ENCODE measurements at regions not wholly inside any gene's neighbourhood (a gene's known extent, or its start where the extent isn't known, plus 50 kb on each side); places are given as distances from the start of the nearest gene placed in this dataset.

DNA sequence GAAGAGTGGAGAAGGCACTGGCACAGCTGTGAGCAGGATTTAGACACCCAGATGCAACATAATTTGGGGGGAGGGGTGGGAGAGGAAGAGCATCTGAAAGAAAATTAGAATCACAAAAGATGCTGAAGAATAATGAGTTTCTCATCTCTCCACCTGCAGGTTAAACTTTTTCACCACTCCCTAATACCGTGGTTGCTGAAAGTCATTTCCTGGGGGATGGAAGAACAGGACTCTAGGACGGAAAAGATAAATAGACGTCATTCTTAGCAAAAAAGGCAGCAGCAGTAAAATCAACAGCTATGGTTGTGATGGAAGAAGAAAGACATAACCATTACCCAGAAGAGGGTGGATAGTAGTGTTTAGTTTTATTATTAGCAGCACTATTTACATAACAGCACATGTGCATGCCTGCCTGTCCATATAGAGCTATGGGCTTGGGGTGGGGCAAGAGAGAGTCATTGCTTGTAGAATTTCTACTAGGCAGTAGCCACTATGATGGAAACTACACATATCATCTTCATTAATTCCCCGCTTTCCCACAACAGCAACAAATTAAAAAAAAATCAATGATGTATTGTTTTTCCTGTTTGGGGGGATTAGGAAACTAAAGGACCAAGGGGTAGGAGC lies 212.2 kb downstream of the TRIB2 start:
- WGBS (ENCODE audit: low lambda C conversion rate) = 36% methylated on average over 4 of the region's 4 CpGs
- POLR2A ChIA-PET = no interaction called here
- no peak overlapping the region for H3K27ac ChIP-seq (ENCODE audit: extremely low read length, insufficient read depth, low read length)
- DNase-seq (ENCODE audit: low spot score) (no peak), ATAC-seq (no peak), FAIRE-seq (no peak)
- H3K4me2 ChIP-seq (ENCODE audit: low read depth, low read length) = no peak overlapping the region
- in situ Hi-C loops (cut with HindIII; ENCODE audit: extremely low pct_ligation_motif_present, low pct_unique_long_range_greater_than_20kb) = no loop called here
- no peaks in the 10 kb centered on the region for H3K9me3 ChIP-seq (ENCODE audit: low read length)
- no peaks in the 10 kb centered on the region for H4K20me1 ChIP-seq (ENCODE audit: insufficient read depth, low read length)
- intact Hi-C loops (cut with micrococcal nuclease; ENCODE audit: unreplicated experiment) = no loop called here
- H3K4me1 ChIP-seq (ENCODE audit: insufficient read depth, low read length) = no peaks in the 10 kb centered on the region
- BruUV-seq (replicated peaks) = no TSS peak
- H3K79me2 ChIP-seq (ENCODE audit: insufficient read depth, low read length) = no peaks in the 10 kb centered on the region
- H3K4me3 ChIP-seq (replicated peaks in 1 of 3; ENCODE audit: insufficient read depth in 1 of 3, low read depth in 2 of 3, low read length in 3 of 3) = no peak overlapping the region
- no peak overlapping the region for H3K9ac ChIP-seq (ENCODE audit: insufficient read depth, low read depth, low read length)
- no peak overlapping the region for H2AFZ ChIP-seq (ENCODE audit: low read length)
- CTCF ChIA-PET (ENCODE audit: low intra/inter-chr PET ratio, low total read pairs) = no interaction called here
- H3K36me3 ChIP-seq (replicated peaks in 1 of 2; ENCODE audit: control insufficient read depth in 1 of 2, insufficient read depth in 2 of 2, low read length in 2 of 2) = no peaks in the 10 kb centered on the region
- no peaks in the 10 kb centered on the region for H3K27me3 ChIP-seq (ENCODE audit: control insufficient read depth in 1 of 2, insufficient read depth in 2 of 2, low read length in 2 of 2)
- TF ChIP-seq SALL2 (CRISPR knock-in tag; IDR thresholded peaks at IDR 0.05) = no peak
- no peak for TF ChIP-seq BHLHE40 (IDR thresholded peaks at IDR 0.05; ENCODE audit: low read length)
- TF ChIP-seq CEBPZ (IDR thresholded peaks at IDR 0.05; ENCODE audit: low read length) = no peak
- no peak for TF ChIP-seq POGZ (CRISPR knock-in tag; IDR thresholded peaks at IDR 0.05)
- no peak for TF ChIP-seq MXI1 (IDR thresholded peaks at IDR 0.05; ENCODE audit: borderline replicate concordance, low read depth, low read length)
- no peak for TF ChIP-seq ZNF30 (CRISPR knock-in tag; IDR thresholded peaks at IDR 0.05)
- TF ChIP-seq ZNF780A (CRISPR knock-in tag; IDR thresholded peaks at IDR 0.05) = no peak
- TF ChIP-seq, protein P1, sequence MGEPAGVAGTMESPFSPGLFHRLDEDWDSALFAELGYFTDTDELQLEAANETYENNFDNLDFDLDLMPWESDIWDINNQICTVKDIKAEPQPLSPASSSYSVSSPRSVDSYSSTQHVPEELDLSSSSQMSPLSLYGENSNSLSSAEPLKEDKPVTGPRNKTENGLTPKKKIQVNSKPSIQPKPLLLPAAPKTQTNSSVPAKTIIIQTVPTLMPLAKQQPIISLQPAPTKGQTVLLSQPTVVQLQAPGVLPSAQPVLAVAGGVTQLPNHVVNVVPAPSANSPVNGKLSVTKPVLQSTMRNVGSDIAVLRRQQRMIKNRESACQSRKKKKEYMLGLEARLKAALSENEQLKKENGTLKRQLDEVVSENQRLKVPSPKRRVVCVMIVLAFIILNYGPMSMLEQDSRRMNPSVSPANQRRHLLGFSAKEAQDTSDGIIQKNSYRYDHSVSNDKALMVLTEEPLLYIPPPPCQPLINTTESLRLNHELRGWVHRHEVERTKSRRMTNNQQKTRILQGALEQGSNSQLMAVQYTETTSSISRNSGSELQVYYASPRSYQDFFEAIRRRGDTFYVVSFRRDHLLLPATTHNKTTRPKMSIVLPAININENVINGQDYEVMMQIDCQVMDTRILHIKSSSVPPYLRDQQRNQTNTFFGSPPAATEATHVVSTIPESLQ (CRISPR knock-in tag; conservative IDR thresholded peaks at IDR 0.05) = no peak
- TF ChIP-seq, protein P2, sequence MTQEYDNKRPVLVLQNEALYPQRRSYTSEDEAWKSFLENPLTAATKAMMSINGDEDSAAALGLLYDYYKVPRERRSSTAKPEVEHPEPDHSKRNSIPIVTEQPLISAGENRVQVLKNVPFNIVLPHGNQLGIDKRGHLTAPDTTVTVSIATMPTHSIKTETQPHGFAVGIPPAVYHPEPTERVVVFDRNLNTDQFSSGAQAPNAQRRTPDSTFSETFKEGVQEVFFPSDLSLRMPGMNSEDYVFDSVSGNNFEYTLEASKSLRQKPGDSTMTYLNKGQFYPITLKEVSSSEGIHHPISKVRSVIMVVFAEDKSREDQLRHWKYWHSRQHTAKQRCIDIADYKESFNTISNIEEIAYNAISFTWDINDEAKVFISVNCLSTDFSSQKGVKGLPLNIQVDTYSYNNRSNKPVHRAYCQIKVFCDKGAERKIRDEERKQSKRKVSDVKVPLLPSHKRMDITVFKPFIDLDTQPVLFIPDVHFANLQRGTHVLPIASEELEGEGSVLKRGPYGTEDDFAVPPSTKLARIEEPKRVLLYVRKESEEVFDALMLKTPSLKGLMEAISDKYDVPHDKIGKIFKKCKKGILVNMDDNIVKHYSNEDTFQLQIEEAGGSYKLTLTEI (CRISPR knock-in tag; conservative IDR thresholded peaks at IDR 0.05) = no peak
- TF ChIP-seq ZNF17 (CRISPR knock-in tag; IDR thresholded peaks at IDR 0.05) = no peak
- TF ChIP-seq, protein P3, sequence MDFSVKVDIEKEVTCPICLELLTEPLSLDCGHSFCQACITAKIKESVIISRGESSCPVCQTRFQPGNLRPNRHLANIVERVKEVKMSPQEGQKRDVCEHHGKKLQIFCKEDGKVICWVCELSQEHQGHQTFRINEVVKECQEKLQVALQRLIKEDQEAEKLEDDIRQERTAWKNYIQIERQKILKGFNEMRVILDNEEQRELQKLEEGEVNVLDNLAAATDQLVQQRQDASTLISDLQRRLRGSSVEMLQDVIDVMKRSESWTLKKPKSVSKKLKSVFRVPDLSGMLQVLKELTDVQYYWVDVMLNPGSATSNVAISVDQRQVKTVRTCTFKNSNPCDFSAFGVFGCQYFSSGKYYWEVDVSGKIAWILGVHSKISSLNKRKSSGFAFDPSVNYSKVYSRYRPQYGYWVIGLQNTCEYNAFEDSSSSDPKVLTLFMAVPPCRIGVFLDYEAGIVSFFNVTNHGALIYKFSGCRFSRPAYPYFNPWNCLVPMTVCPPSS (IDR thresholded peaks at IDR 0.05) = no peak
- TF ChIP-seq ZNF335 (CRISPR knock-in tag; IDR thresholded peaks at IDR 0.05) = no peak
- TF ChIP-seq KLF12 (CRISPR knock-in tag; IDR thresholded peaks at IDR 0.05; ENCODE audit: borderline replicate concordance) = no peak
- TF ChIP-seq SKI (IDR thresholded peaks at IDR 0.05; ENCODE audit: partially characterized antibody) = no peak
- TF ChIP-seq MAF1 (CRISPR knock-in tag; IDR thresholded peaks at IDR 0.05; ENCODE audit: borderline replicate concordance) = no peak
- TF ChIP-seq, protein P4, sequence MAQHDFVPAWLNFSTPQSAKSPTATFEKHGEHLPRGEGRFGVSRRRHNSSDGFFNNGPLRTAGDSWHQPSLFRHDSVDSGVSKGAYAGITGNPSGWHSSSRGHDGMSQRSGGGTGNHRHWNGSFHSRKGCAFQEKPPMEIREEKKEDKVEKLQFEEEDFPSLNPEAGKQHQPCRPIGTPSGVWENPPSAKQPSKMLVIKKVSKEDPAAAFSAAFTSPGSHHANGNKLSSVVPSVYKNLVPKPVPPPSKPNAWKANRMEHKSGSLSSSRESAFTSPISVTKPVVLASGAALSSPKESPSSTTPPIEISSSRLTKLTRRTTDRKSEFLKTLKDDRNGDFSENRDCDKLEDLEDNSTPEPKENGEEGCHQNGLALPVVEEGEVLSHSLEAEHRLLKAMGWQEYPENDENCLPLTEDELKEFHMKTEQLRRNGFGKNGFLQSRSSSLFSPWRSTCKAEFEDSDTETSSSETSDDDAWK (CRISPR knock-in tag; IDR thresholded peaks at IDR 0.05) = no peak

Measured in HepG2 (cell line).